ENCODE measurements at regions not wholly inside any gene's neighbourhood (a gene's known extent, or its start where the extent isn't known, plus 50 kb on each side); places are given as distances from the start of the nearest gene placed in this dataset.

DNA sequence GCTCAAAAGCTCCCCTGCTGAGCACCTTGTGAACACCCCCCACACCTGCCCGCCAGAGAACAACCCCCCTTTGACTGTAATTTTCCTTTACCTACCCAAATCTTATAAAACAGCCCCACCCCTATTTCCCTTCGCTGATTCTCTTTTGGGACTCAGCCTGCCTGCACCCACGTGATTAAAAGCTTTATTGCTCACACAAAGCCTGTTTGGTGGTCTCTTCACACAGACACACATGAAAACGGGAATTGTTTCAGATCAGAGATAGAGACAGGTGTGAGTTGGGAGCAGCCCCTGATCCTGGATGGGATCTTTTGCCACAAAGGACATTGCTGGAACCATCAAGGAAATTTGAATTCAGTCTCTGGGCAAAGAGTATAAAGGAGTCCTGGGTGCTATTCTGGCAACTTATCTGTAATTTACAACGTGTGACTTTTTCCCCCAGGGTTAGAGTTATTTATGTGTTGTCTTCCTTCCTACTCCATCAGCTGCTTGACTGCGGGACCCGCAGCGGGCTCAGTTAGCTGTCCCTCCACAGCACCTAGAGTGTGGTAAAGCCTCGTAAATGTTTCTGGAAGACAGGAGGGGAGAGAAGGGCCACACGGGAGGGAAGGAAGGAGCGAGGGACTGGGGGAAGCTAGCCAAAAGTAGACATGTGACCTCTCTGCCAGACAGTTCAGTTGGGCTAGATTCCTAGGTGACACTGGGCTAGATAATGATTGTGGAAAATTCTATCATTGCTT lies 437.0 kb downstream of the ZNF608 start:
- TF ChIP-seq ZNF333 (CRISPR knock-in tag; IDR thresholded peaks at IDR 0.05; ENCODE audit: borderline replicate concordance) = no peak
- no peak for TF ChIP-seq NR1H2 (CRISPR knock-in tag; IDR thresholded peaks at IDR 0.05; ENCODE audit: borderline replicate concordance, low read depth)
